HUES48 (cell line): ENCODE measurements at regions not wholly inside any gene's neighbourhood (a gene's known extent, or its start where the extent isn't known, plus 50 kb on each side); places are given as distances from the start of the nearest gene placed in this dataset.

Experiments
- H3K27ac ChIP-seq: one replicate; pipeline ENCODE4 v1.7.0; 2013; ENCODE audit warnings: low read depth, low read length, inconsistent platforms
- H3K27me3 ChIP-seq: 2 replicates; pipeline ENCODE4 v1.6.1; 2013; ENCODE audit warnings: mild to moderate bottlenecking, low read length; ENCODE audit not compliant: control insufficient read depth, insufficient read depth
- H3K36me3 ChIP-seq: 2 replicates; pipeline ENCODE4 v1.6.1; 2013; ENCODE audit warnings: low read length; ENCODE audit not compliant: control insufficient read depth, insufficient read depth
- H3K4me1 ChIP-seq: 2 replicates; pipeline ENCODE4 v1.6.1; 2013; ENCODE audit warnings: mild to moderate bottlenecking, low read length; ENCODE audit not compliant: control insufficient read depth, insufficient read depth
- H3K4me3 ChIP-seq: 2 replicates; pipeline ENCODE4 v1.5.1; 2013; ENCODE audit warnings: mild to moderate bottlenecking, low read depth, low read length
- H3K9ac ChIP-seq: 2 replicates; pipeline ENCODE4 v1.6.1; 2013; ENCODE audit warnings: mild to moderate bottlenecking, low read depth, low read length, moderate library complexity
- H3K9me3 ChIP-seq: 2 replicates; pipeline ENCODE4 v1.6.1; 2013; ENCODE audit warnings: low read length; ENCODE audit not compliant: control insufficient read depth, insufficient read depth

- H3K9ac ChIP-seq: no peak overlapping the region
- no peaks in the 10 kb centered on the region for H3K27me3 ChIP-seq
- H3K4me3 ChIP-seq: no peak overlapping the region
- no peaks in the 10 kb centered on the region for H3K36me3 ChIP-seq
- H3K4me1 ChIP-seq: no peaks in the 10 kb centered on the region
- no peak overlapping the region for H3K27ac ChIP-seq
- H3K9me3 ChIP-seq: no peaks in the 10 kb centered on the region
Observed at GRCh38 chr11:45554230-45554967, 111.0 kb downstream of the CHST1 start.

DNA sequence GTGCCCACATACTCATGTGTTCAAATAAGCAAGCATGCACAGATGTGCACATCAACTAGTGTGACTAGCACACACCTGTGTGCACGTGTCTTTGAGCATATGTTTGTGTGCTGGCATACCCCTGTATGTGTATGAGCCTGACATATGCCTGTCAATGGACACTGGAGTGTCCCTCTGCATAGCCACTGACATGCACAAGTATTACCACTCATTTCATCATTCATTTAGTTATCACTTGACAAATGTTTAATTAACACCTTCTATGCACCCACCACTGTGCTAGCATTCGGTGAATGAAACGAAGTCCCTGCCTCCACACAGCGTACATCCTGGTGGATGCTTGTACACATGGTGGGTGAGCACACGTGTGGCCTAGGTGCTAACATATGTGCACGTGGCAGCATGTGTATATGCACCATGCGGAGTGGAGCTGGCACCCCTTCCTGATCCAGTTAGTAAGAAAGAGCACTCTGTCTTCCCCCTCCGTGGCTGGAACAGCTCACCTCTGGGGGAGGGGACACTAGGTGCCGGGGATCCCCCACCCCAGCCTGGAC is 112.0 kb downstream of the CHST1 start:
- Histone ChIP-seq H3K27ac (no peak overlapping the region), H3K9me3 (no peaks in the 10 kb centered on the region), H3K4me1 (no peaks in the 10 kb centered on the region), H3K27me3 (no peaks in the 10 kb centered on the region), H3K36me3 (no peaks in the 10 kb centered on the region), H3K4me3 (no peak overlapping the region), H3K9ac (no peak overlapping the region)

GRCh38 chr11:45551191-45551713 is 114.2 kb downstream of the CHST1 start:
- no peak overlapping the region for H3K4me3 ChIP-seq
- H3K36me3 ChIP-seq: no peaks in the 10 kb centered on the region
- H3K9me3 ChIP-seq: no peaks in the 10 kb centered on the region
- H3K27me3 ChIP-seq: no peaks in the 10 kb centered on the region
- H3K4me1 ChIP-seq: no peaks in the 10 kb centered on the region
- no peak overlapping the region for H3K27ac ChIP-seq
- H3K9ac ChIP-seq: no peak overlapping the region

GRCh38 chr11:45549257-45549656 is 116.2 kb downstream of the CHST1 start:
- Histone ChIP-seq H3K27me3 (no peaks in the 10 kb centered on the region), H3K9me3 (no peaks in the 10 kb centered on the region), H3K4me1 (no peaks in the 10 kb centered on the region), H3K9ac (no peak overlapping the region), H3K36me3 (no peaks in the 10 kb centered on the region), H3K27ac (no peak overlapping the region), H3K4me3 (no peak overlapping the region)

DNA sequence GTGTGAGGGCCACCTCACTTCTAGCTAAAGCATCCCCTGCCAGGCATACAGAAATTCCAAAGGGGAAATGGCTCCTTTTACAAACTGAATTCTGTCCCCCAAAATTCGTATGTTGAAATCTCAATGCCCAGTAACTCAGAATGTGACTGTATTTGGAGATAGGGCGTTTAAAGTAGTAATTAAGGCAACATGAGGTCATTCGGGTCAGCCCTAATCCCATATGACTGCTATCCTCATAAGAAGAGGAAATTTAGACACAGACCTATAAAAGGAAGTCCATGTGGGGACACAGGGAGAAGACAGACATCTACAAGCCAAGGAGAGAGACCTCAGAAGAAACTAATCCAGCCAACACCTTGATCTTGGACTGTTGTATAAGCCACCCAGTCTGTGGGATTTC is 119.1 kb downstream of the CHST1 start:
- H3K9ac ChIP-seq: no peak overlapping the region
- no peak overlapping the region for H3K27ac ChIP-seq
- no peaks in the 10 kb centered on the region for H3K9me3 ChIP-seq
- H3K36me3 ChIP-seq: no peaks in the 10 kb centered on the region
- H3K27me3 ChIP-seq: peaks cover 6% of the 10 kb centered on the region; the same call in 1 of the 2 replicates
- H3K4me1 ChIP-seq: no peaks in the 10 kb centered on the region
- H3K4me3 ChIP-seq: no peak overlapping the region

DNA sequence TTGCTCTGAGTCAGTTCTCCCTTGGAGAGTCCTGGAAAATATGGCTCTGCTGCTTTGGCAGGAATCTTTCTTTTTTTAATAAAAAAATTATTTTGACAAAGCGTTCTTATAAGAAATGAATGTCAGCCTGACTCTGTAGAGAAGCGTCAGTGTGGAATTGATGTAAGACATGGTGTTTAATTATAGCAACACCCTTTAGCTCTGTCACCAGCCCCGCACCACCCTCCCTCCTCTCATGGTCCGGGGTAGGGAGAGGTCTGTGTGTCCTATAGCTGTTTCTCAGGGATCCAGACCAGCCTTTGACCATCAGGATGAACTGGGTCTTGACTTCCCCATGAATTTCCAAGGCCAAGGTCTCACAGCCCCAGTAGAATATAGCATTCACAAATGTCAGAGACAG is 120.6 kb downstream of the CHST1 start:
- Histone ChIP-seq H3K4me1 (no peaks in the 10 kb centered on the region), H3K27ac (no peak overlapping the region), H3K9me3 (no peaks in the 10 kb centered on the region), H3K27me3 (peaks cover 6% of the 10 kb centered on the region; the same call in 1 of the 2 replicates), H3K36me3 (no peaks in the 10 kb centered on the region), H3K4me3 (no peak overlapping the region), H3K9ac (no peak overlapping the region)

- Histone ChIP-seq H3K27ac (no peak overlapping the region), H3K4me1 (no peaks in the 10 kb centered on the region), H3K27me3 (peaks cover 6% of the 10 kb centered on the region; the same call in 1 of the 2 replicates), H3K9ac (no peak overlapping the region), H3K9me3 (no peaks in the 10 kb centered on the region), H3K36me3 (no peaks in the 10 kb centered on the region), H3K4me3 (no peak overlapping the region)
Observed at GRCh38 chr11:45543808-45544422, 121.5 kb downstream of the CHST1 start.

- no peak overlapping the region for H3K9ac ChIP-seq
- no peak overlapping the region for H3K4me3 ChIP-seq
- H3K9me3 ChIP-seq: no peaks in the 10 kb centered on the region
- H3K27ac ChIP-seq: no peak overlapping the region
- peaks cover 6% of the 10 kb centered on the region; the same call in 1 of the 2 replicates for H3K27me3 ChIP-seq
- H3K4me1 ChIP-seq: no peaks in the 10 kb centered on the region
- no peaks in the 10 kb centered on the region for H3K36me3 ChIP-seq
Observed at GRCh38 chr11:45543081-45543480, 122.3 kb downstream of the CHST1 start.

- Histone ChIP-seq H3K27me3 (peaks cover 6% of the 10 kb centered on the region; the same call in 1 of the 2 replicates), H3K4me3 (no peak overlapping the region), H3K9me3 (no peaks in the 10 kb centered on the region), H3K9ac (no peak overlapping the region), H3K27ac (no peak overlapping the region), H3K36me3 (no peaks in the 10 kb centered on the region), H3K4me1 (no peaks in the 10 kb centered on the region)
Observed at GRCh38 chr11:45541693-45542434, 123.6 kb downstream of the CHST1 start.

- Histone ChIP-seq H3K4me3 (no peak overlapping the region), H3K27me3 (peaks cover 6% of the 10 kb centered on the region; the same call in 1 of the 2 replicates), H3K9me3 (no peaks in the 10 kb centered on the region), H3K27ac (no peak overlapping the region), H3K4me1 (no peaks in the 10 kb centered on the region), H3K9ac (no peak overlapping the region), H3K36me3 (no peaks in the 10 kb centered on the region)
Observed at GRCh38 chr11:45538939-45539338, 126.5 kb downstream of the CHST1 start.
